Osteocyte (in vitro differentiated cells): ENCODE measurements at regions not wholly inside any gene's neighbourhood (a gene's known extent, or its start where the extent isn't known, plus 50 kb on each side); places are given as distances from the start of the nearest gene placed in this dataset.

Source experiments
- DNase-seq: peaks from one replicate; pipeline ENCODE4 v3.0.0; 2021; ENCODE audit warnings: mixed read lengths; ENCODE audit not compliant: unreplicated experiment; ENCODE audit errors: extremely low spot score
- H3K27ac Mint-ChIP-seq: one replicate; pipeline ENCODE4 v1.8.0; 2021; ENCODE audit warnings: mild to moderate bottlenecking, mixed read lengths; ENCODE audit not compliant: unreplicated experiment
- H3K27me3 Mint-ChIP-seq: one replicate; pipeline ENCODE4 v1.8.0; 2021; ENCODE audit warnings: mixed read lengths; ENCODE audit not compliant: unreplicated experiment
- H3K36me3 Mint-ChIP-seq: one replicate; pipeline ENCODE4 v1.8.0; 2021; ENCODE audit warnings: mixed read lengths; ENCODE audit not compliant: unreplicated experiment
- H3K4me1 Mint-ChIP-seq: one replicate; pipeline ENCODE4 v1.8.0; 2021; ENCODE audit warnings: mixed read lengths; ENCODE audit not compliant: unreplicated experiment
- H3K4me3 Mint-ChIP-seq: one replicate; pipeline ENCODE4 v1.8.0; 2021; ENCODE audit warnings: mild to moderate bottlenecking, moderate library complexity, mixed read lengths; ENCODE audit not compliant: unreplicated experiment
- H3K9me3 Mint-ChIP-seq: one replicate; pipeline ENCODE4 v1.8.0; 2021; ENCODE audit warnings: mixed read lengths; ENCODE audit not compliant: unreplicated experiment
- TF ChIP-seq, protein P1 (sequence below): fragments of 200-600 bp; sonication (generic); IDR thresholded peaks from 2 replicates; pipeline ENCODE4 v1.5.0; 2021; ENCODE audit warnings: antibody characterized with exemption, mild to moderate bottlenecking, moderate library complexity

DNA sequence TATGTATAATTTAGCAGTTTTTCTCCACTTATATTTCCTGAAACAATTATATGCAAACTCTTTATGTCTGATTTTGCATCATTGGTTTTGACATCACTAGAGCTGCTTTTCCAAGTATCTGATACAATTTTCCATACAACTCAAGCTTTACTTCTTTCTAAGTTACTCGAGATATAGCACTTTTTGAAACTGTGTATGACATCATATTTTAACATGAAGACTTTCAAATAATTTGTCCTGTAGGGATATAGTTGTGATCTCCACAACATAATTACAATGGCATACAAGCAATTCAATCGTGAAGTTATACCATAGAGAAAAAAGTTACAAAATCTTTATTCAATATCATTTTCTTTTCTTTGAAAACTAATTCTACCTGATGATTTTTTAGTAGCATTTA, 173.0 kb downstream of the LEPR start:
- peaks cover 4% of the 10 kb centered on the region for H3K9me3 Mint-ChIP-seq
- DNase-seq, result no peak
- no peaks in the 10 kb centered on the region for H3K27me3 Mint-ChIP-seq

DNA sequence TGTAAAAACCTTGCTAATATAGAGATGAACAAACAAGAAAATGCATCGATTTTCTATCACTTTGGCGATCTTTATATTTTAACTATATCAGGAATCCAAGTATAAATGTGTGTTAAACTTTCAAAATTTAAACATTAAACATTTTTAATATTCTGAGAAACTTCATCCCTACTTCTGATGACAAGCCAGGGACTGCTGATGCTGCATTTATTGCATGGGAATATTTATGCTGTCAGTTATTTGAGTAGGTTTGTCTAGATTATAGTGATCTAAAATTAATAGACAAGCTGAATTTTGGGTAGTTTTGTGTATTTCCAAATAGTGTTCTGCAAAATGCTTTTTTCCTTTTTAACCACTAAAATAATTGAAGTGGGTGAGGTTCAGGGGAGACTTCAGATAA, 175.3 kb downstream of the LEPR start:
- TF ChIP-seq, protein P1, sequence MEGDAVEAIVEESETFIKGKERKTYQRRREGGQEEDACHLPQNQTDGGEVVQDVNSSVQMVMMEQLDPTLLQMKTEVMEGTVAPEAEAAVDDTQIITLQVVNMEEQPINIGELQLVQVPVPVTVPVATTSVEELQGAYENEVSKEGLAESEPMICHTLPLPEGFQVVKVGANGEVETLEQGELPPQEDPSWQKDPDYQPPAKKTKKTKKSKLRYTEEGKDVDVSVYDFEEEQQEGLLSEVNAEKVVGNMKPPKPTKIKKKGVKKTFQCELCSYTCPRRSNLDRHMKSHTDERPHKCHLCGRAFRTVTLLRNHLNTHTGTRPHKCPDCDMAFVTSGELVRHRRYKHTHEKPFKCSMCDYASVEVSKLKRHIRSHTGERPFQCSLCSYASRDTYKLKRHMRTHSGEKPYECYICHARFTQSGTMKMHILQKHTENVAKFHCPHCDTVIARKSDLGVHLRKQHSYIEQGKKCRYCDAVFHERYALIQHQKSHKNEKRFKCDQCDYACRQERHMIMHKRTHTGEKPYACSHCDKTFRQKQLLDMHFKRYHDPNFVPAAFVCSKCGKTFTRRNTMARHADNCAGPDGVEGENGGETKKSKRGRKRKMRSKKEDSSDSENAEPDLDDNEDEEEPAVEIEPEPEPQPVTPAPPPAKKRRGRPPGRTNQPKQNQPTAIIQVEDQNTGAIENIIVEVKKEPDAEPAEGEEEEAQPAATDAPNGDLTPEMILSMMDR, result no peak
- Mint-ChIP-seq H3K4me1 (no peaks in the 10 kb centered on the region), H3K9me3 (peaks cover under 1% of the 10 kb centered on the region), H3K27me3 (no peaks in the 10 kb centered on the region), H3K36me3 (peaks cover under 1% of the 10 kb centered on the region), H3K27ac (no peak overlapping the region), H3K4me3 (no peak overlapping the region)
- no peak for DNase-seq

More for the DNA sequence above, 173.0 kb downstream of the LEPR start:
- TF ChIP-seq, protein P1, result no peak
- Mint-ChIP-seq H3K36me3 (peaks cover 2% of the 10 kb centered on the region), H3K27ac (no peak overlapping the region), H3K4me1 (no peaks in the 10 kb centered on the region), H3K4me3 (no peak overlapping the region)

DNA sequence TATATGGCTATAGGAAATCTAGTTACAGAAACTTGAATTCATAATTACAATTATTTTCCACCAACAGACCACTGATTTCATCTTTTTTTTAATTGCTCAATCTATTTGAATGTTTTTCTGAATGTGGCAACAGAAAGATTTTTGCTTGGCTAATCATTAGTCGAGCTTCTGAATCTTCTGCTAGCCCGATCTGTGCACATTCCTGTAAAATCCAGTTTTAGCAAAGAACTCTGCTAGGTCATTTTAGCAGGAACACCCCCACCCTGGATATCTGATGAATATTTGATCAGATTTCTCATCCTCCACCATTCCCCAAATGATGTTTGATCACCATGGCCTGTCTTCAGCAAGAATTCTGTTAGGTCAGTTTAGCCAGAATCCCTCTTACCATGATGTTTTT, 176.3 kb downstream of the LEPR start:
- H3K4me3 Mint-ChIP-seq, result no peak overlapping the region
- no peaks in the 10 kb centered on the region for H3K4me1 Mint-ChIP-seq
- DNase-seq, result no peak
- TF ChIP-seq, protein P1, result no peak
- no peaks in the 10 kb centered on the region for H3K27me3 Mint-ChIP-seq
- no peak overlapping the region for H3K27ac Mint-ChIP-seq
- no peaks in the 10 kb centered on the region for H3K9me3 Mint-ChIP-seq
- H3K36me3 Mint-ChIP-seq, result no peaks in the 10 kb centered on the region

DNA sequence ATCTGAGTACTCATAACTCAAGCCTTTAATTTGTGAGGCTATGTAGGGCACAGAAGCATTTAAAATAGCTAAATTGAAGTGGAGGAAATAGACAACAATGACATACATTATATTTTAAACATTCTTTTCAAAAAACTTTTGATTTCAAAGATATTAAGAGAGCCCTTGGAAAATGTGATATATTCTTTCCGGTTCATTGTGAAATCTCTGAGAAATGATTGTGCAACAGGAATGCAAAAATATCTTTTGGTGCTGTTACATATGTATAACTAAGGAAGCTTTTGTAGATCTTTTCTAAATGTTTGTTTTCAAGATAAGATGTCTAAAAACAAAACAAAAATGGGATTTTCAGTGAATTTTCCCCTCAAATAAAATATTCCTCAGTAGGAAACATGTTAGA, 185.2 kb downstream of the LEPR start:
- peaks cover 6% of the 10 kb centered on the region for H3K36me3 Mint-ChIP-seq
- no peak for DNase-seq
- no peak overlapping the region for H3K4me3 Mint-ChIP-seq
- H3K9me3 Mint-ChIP-seq, result no peaks in the 10 kb centered on the region
- peaks cover 2% of the 10 kb centered on the region for H3K4me1 Mint-ChIP-seq
- TF ChIP-seq, protein P1, result no peak
- H3K27me3 Mint-ChIP-seq, result no peaks in the 10 kb centered on the region
- no peak overlapping the region for H3K27ac Mint-ChIP-seq

DNA sequence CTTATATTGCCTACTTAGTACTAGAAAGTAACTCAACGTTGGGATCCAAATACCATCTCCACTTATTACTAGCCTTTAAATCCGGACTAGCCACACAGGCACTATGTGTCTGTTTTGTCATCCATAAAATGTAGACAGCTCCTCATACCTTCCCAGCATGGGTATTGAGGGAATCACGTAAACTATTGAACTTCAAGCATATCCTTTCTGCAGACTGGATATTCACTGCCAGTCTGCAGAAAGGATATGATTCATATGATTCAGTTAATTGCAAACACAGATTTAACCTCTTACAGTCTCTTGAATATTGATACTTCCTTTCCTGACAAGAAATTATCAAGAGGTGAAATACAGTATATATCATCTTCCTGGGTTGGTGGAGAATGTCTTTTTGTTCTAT, 186.0 kb downstream of the LEPR start:
- Mint-ChIP-seq H3K27me3 (no peaks in the 10 kb centered on the region), H3K36me3 (peaks cover 9% of the 10 kb centered on the region), H3K27ac (no peak overlapping the region), H3K4me1 (peaks cover 2% of the 10 kb centered on the region), H3K9me3 (no peaks in the 10 kb centered on the region), H3K4me3 (no peak overlapping the region)
- TF ChIP-seq, protein P1, result no peak
- DNase-seq, result no peak
